Glomerular visceral epithelial cell (primary cell): ENCODE measurements at regions not wholly inside any gene's neighbourhood (a gene's known extent, or its start where the extent isn't known, plus 50 kb on each side); places are given as distances from the start of the nearest gene placed in this dataset.
"Not testable (repeated sequence)": the region's sequence is repeated elsewhere in the genome, so short reads cannot be mapped to it uniquely, and the experiment has no call there.

ENCODE experiments used
- DNase-seq: peaks from one replicate; pipeline ENCODE4 v3.0.0-alpha.2; 2016; ENCODE audit errors: extremely low spot score

DNA sequence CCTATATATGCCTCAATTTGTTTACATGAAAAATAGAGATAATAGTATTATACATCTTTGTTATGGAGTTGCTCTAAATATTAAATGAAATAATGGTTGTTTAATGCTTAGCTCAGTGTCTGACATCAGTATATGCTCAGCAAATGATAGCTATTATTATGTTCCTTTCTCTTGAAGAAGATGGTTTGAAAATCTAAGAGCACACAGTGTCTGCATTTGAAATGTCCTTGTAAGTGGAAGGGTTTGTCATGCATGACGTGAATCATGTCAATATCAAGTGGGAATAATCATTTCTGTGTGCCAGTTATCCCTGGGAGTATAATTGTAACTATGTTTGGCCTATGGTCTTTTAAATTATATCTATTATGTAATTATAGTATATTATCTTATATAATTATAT lies 377.5 kb upstream of the SORCS1 start:
- no peak for DNase-seq

- no peak for DNase-seq
Observed at GRCh38 chr10:107540981-107541380, 376.5 kb upstream of the SORCS1 start.

GRCh38 chr10:107529350-107529749 lies 364.8 kb upstream of the SORCS1 start:
- no peak for DNase-seq

GRCh38 chr10:107520348-107520747 lies 355.8 kb upstream of the SORCS1 start:
- DNase-seq, result no peak

DNA sequence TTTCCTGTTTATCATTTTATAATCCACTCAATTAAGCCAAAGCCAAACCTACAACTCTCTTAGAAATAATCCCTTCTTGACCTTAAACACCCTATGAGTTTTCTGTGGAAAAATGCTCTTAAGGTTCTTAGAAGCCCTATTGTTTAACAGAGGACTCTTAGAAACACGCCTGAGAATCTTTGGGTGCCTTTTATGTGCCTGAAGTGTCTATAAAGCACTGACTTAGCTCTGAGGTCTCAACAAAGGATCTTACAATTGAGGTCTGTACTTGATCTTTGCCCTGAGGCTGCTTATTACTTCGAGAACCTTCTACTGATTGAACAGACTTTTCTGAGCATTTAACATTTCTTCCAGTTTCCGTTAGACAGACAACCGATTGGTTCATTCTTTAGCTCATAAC lies 353.3 kb upstream of the SORCS1 start:
- DNase-seq, result no peak

DNA sequence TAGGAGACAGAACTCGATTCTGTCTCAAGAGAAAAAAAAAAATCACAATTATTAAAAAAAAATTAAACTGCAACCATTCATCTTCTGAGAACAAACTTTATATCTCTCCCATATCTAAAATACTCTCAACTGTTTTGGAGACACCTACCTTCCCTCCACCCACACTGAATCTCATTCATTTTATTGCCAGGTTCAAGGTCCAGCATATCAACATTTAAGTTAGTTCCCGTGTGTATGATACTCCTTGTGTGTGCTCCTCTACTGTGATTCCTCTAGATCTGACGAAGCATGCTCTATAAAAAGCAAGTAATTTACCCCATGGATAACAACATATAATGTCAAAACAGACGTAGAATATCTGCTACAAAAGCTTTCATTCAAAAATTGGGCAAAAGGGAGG lies 351.8 kb upstream of the SORCS1 start:
- no peak for DNase-seq

DNA sequence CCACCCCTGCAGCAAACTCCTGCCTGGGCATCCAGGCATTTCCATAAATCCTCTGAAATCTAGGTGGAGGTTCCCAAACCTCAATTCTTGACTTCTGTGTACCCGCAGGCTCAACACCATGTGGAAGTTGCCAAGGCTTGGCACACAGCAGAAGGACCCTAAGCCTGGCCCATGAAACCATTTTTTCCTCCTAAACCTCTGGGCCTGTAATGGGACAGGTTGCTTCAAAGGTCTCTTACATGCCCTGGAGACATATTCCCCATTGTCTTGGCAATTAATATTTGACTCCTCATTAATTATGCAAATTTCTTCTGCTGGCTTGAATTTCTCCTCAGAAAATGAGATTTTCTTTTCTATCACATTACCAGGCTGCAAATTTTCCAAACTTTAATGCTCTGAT lies 339.5 kb upstream of the SORCS1 start:
- not testable (repeated sequence) for DNase-seq

GRCh38 chr10:107502229-107502985 lies 337.9 kb upstream of the SORCS1 start:
- DNase-seq, result no peak

DNA sequence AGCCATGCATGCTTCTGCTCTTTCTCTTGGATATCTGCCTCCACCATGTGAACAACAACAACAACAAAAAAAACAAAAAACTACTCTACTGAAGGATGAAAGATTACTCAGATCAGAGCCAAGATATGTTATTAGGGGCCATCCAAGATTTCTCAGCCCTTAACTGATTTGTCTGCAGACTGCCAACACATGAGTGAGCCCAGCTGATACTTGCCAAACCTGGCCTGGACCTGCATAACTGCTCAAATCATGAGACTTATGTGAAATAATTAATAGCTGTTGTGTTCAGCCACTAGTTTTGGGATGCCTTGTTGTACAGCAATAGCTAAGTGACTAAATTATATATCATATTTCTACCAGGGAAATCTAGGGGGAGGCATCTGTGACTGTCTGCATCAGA lies 334.5 kb upstream of the SORCS1 start:
- DNase-seq, result no peak

DNA sequence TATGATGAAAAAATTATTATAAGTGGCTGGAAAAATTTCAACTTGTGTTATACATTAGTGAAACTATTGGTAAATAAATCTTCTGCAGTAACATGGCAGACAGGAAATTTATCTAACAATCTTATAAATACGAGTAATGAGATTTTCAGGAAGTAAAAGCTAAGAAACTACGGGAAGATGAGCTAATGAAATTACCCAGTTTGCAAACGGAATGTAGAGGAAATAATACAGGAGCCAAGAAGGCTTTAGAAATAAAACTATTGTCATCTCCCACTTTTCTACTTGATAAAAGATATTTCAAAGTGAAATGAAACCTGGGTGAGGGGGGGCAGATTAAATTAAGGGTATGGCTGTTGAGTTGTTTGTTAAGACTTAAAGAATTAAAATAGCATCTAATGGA lies 332.5 kb upstream of the SORCS1 start:
- no peak for DNase-seq

- no peak for DNase-seq
Observed at GRCh38 chr10:107496594-107496993, 332.1 kb upstream of the SORCS1 start.

DNA sequence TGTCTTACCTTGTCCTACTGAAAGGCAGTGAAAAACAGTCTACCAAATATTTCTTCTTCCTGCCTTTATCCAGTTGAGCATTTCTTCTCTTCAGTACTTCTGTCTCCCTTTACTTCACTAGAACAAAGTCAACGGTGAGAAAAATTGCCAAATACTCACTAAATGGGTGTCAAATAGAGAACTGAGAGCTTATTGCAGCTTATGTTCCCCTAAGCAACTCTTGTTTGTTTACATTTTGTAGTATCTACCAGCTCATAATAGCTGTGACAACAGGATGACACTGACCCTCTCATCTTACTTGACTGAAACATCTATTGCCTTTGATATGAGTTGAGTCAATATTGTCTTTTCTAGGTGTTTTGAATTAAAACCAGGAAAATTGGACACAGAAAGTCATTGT lies 327.9 kb upstream of the SORCS1 start:
- no peak for DNase-seq

GRCh38 chr10:107490389-107490788 lies 325.9 kb upstream of the SORCS1 start:
- DNase-seq, result no peak

DNA sequence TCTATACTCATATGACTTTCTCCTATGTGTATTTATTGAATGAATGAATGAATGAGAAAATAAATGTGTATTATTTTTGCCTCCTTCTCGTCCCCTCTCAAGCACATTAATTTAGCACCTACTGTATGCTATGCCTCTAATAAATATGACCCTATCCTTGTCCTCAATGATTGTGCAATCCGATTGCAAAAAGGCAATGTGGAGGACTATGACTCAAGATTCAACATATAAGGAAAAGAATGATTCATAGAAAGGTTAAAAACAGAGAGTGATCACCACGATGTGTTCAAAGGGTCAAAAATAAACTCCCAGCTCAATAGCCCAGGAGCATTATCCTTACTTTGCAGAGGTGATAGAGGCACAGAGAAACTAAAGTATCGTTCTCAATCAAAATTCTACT lies 322.8 kb upstream of the SORCS1 start:
- DNase-seq, result no peak

GRCh38 chr10:107485019-107485418 lies 320.5 kb upstream of the SORCS1 start:
- no peak for DNase-seq

DNA sequence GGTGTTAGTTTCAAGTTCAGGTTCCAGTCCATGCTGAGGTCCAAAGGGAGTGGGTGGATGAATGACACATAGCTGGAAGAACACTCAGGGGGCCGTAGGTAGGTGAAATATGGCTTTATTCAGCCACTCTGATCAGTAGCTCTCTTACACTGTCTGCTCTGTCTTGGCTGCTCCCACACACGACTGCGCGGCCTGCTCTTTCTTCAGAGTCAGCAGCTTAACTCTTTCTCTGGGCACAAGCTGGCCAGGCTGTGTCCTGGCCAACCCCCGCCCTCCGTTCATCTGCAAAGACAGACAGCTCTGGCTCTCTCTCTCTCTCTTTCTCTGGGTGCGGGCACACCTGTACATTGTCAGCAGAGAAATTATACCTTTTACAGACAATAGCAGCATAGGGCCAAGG lies 317.4 kb upstream of the SORCS1 start:
- no peak for DNase-seq

- DNase-seq, result no peak
Observed at GRCh38 chr10:107481224-107481623, 316.7 kb upstream of the SORCS1 start.

DNA sequence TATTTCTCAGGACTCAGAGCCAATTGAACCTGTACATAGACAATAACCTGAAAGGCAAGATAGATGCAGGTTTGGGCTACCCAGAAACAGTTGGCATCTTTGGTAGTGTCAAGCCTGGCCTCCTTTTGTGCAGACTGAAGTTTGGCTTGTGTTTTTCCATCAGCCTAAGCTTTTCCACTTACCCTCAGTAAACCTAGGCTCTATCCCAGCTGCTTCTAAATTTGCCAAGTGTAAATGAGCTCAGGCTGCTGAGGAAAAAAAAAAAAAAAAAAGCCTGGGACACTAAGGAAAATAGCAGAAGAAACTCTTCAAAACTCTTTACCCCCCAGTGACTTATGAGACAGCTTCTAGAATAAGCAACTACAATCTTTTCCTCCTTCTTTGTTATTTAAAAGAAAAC lies 316.3 kb upstream of the SORCS1 start:
- DNase-seq, result no peak

- DNase-seq, result no peak
Observed at GRCh38 chr10:107477266-107477665, 312.8 kb upstream of the SORCS1 start.

DNA sequence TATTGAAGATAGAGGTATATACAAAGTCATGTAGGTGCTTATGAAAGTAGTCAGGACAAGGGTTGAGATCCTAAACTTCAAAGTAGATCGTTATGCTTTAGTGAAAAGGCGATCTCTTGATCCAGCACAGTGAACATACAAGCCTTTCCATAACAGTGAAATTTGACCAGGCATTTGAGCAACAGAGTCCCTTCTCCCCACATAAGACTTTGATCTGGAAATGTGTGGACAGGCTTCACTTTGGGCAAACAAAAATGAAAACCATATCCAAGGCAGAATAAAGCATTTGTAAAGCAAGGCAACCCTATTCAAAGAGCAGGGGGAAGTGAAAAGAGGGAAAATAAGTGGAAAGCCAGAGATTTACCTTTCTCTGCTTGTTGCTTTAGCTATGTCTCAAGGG lies 311.9 kb upstream of the SORCS1 start:
- no peak for DNase-seq

DNA sequence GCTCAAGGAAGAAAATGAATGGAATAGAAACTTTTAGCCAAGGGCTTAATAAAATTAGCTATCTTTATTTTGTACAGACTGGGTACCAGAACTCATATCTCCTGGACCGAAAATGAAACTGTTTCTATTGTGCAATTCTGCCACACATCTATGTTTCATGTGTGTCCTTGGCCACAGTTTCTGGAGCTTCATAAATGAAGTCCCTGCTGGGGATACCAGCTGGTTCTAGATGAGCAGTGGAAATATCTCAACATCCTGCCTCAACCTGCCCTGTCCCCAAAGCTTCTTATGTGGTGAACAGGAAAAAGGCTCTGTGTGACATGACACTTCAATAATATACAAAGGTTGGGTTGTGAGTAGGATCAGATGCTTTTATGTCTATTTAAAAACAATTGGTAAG lies 310.1 kb upstream of the SORCS1 start:
- DNase-seq, result no peak

- DNase-seq, result no peak
Observed at GRCh38 chr10:107473225-107473624, 308.7 kb upstream of the SORCS1 start.

GRCh38 chr10:107471911-107472310 lies 307.4 kb upstream of the SORCS1 start:
- no peak for DNase-seq

- DNase-seq, result no peak
Observed at GRCh38 chr10:107453561-107453960, 289.1 kb upstream of the SORCS1 start.
